KMS-11 (cell line): ENCODE measurements at regions not wholly inside any gene's neighbourhood (a gene's known extent, or its start where the extent isn't known, plus 50 kb on each side); places are given as distances from the start of the nearest gene placed in this dataset.
"Not testable (repeated sequence)": the region's sequence is repeated elsewhere in the genome, so short reads cannot be mapped to it uniquely, and the experiment has no call there.

Source experiments
- H2AFZ ChIP-seq: fragments of 200-600 bp; sonication (generic); 2 replicates; pipeline ENCODE4 v1.6.1; 2016; ENCODE audit warnings: antibody characterized with exemption, mixed run types, low read depth
- H3K27ac ChIP-seq: fragments of 200-600 bp; sonication (generic); 2 replicates; pipeline ENCODE4 v1.6.1; 2016; ENCODE audit warnings: mild to moderate bottlenecking, mixed run types
- H3K27me3 ChIP-seq: fragments of 200-600 bp; sonication (generic); 2 replicates; pipeline ENCODE4 v1.6.1; 2017; ENCODE audit warnings: mild to moderate bottlenecking, low read depth, mixed run types, moderate library complexity; ENCODE audit not compliant: insufficient read depth
- H3K36me3 ChIP-seq: fragments of 200-600 bp; sonication (generic); 2 replicates; pipeline ENCODE4 v1.6.1; 2017; ENCODE audit warnings: mild to moderate bottlenecking, mixed run types; ENCODE audit not compliant: insufficient read depth
- H3K4me1 ChIP-seq: fragments of 200-600 bp; sonication (generic); 2 replicates; pipeline ENCODE4 v1.6.1; 2016; ENCODE audit warnings: mild to moderate bottlenecking, low read depth, mixed run types; ENCODE audit not compliant: poor library complexity, severe bottlenecking
- H3K4me2 ChIP-seq: fragments of 200-600 bp; sonication (generic); 2 replicates; pipeline ENCODE4 v1.7.0; 2016; ENCODE audit warnings: mild to moderate bottlenecking, mixed run types
- H3K4me3 ChIP-seq: fragments of 200-600 bp; sonication (generic); IDR thresholded peaks from 2 replicates; pipeline ENCODE4 v1.6.1; 2017; ENCODE audit warnings: low read depth, low read length, mixed read lengths; ENCODE audit not compliant: insufficient read depth
- H3K79me2 ChIP-seq: fragments of 200-600 bp; sonication (generic); 2 replicates; pipeline ENCODE4 v1.6.1; 2016; ENCODE audit warnings: low read depth, mixed run types; ENCODE audit not compliant: insufficient read depth
- H3K9ac ChIP-seq: fragments of 200-600 bp; sonication (generic); 2 replicates; pipeline ENCODE4 v1.6.1; 2016; ENCODE audit warnings: mild to moderate bottlenecking, mixed run types
- H4K20me1 ChIP-seq: fragments of 200-600 bp; sonication (generic); 2 replicates; pipeline ENCODE4 v1.6.1; 2016; ENCODE audit warnings: mild to moderate bottlenecking, mixed run types; ENCODE audit not compliant: insufficient read depth
- CTCF ChIP-seq: fragments of 200-600 bp; sonication (generic); conservative IDR thresholded peaks from 2 replicates; pipeline ENCODE4 v1.6.1; 2017; ENCODE audit warnings: low read depth, mild to moderate bottlenecking, antibody characterized with exemption, low read length, moderate library complexity, mixed read lengths

GRCh38 chr12:72982356-72982755 lies 710.2 kb downstream of the TRHDE start:
- Histone ChIP-seq H3K4me1 (no peaks in the 10 kb centered on the region), H3K27me3 (no peaks in the 10 kb centered on the region), H3K36me3 (no peaks in the 10 kb centered on the region), H4K20me1 (no peaks in the 10 kb centered on the region), H3K9ac (no peak overlapping the region), H3K79me2 (no peaks in the 10 kb centered on the region), H3K4me2 (no peak overlapping the region), H2AFZ (no peak overlapping the region), H3K4me3 (no peak overlapping the region), H3K27ac (no peak overlapping the region)
- TF ChIP-seq CTCF: no peak

GRCh38 chr12:72986963-72987362 lies 714.8 kb downstream of the TRHDE start:
- H3K4me3 ChIP-seq: no peak overlapping the region
- no peaks in the 10 kb centered on the region for H4K20me1 ChIP-seq
- H3K4me1 ChIP-seq: no peaks in the 10 kb centered on the region
- H3K27me3 ChIP-seq: no peaks in the 10 kb centered on the region
- no peak for TF ChIP-seq CTCF
- H2AFZ ChIP-seq: no peak overlapping the region
- H3K27ac ChIP-seq: no peak overlapping the region
- H3K4me2 ChIP-seq: no peak overlapping the region
- no peaks in the 10 kb centered on the region for H3K36me3 ChIP-seq
- no peak overlapping the region for H3K9ac ChIP-seq
- no peaks in the 10 kb centered on the region for H3K79me2 ChIP-seq

- H2AFZ ChIP-seq: no peak overlapping the region
- no peak overlapping the region for H3K9ac ChIP-seq
- H3K27ac ChIP-seq: no peak overlapping the region
Observed at GRCh38 chr12:72989458-72989947, 717.3 kb downstream of the TRHDE start.

GRCh38 chr12:72995029-72995428 lies 722.9 kb downstream of the TRHDE start:
- not testable (repeated sequence) for H3K79me2 ChIP-seq, H3K27me3 ChIP-seq, H3K36me3 ChIP-seq, H3K4me3 ChIP-seq, H3K9ac ChIP-seq, H3K27ac ChIP-seq, H3K4me1 ChIP-seq, H3K4me2 ChIP-seq, H2AFZ ChIP-seq, H4K20me1 ChIP-seq

More at GRCh38 chr12:72989458-72989947, 717.3 kb downstream of the TRHDE start:
- Histone ChIP-seq H3K36me3 (no peaks in the 10 kb centered on the region), H3K79me2 (no peaks in the 10 kb centered on the region), H3K4me1 (no peaks in the 10 kb centered on the region), H3K4me3 (no peak overlapping the region), H3K27me3 (no peaks in the 10 kb centered on the region), H3K4me2 (no peak overlapping the region), H4K20me1 (no peaks in the 10 kb centered on the region)
- no peak for TF ChIP-seq CTCF

GRCh38 chr12:72995616-72996015 lies 723.4 kb downstream of the TRHDE start:
- no peak overlapping the region for H3K4me2 ChIP-seq
- no peak overlapping the region for H3K4me3 ChIP-seq
- H3K9ac ChIP-seq: no peak overlapping the region
- no peak overlapping the region for H2AFZ ChIP-seq
- H4K20me1 ChIP-seq: no peaks in the 10 kb centered on the region
- H3K36me3 ChIP-seq: no peaks in the 10 kb centered on the region
- no peaks in the 10 kb centered on the region for H3K27me3 ChIP-seq
- TF ChIP-seq CTCF: no peak
- no peak overlapping the region for H3K27ac ChIP-seq
- H3K79me2 ChIP-seq: no peaks in the 10 kb centered on the region
- no peaks in the 10 kb centered on the region for H3K4me1 ChIP-seq

GRCh38 chr12:73001806-73002205 lies 729.6 kb downstream of the TRHDE start:
- H2AFZ ChIP-seq: not testable (repeated sequence)

GRCh38 chr12:73002504-73002903 lies 730.3 kb downstream of the TRHDE start:
- not testable (repeated sequence) for H4K20me1 ChIP-seq, H3K36me3 ChIP-seq, H3K4me1 ChIP-seq, H2AFZ ChIP-seq, H3K4me2 ChIP-seq, H3K27ac ChIP-seq, H3K4me3 ChIP-seq, H3K27me3 ChIP-seq, H3K79me2 ChIP-seq, H3K9ac ChIP-seq

More at GRCh38 chr12:73001806-73002205, 729.6 kb downstream of the TRHDE start:
- not testable (repeated sequence) for H3K4me1 ChIP-seq, H4K20me1 ChIP-seq, H3K79me2 ChIP-seq, H3K4me3 ChIP-seq, H3K27ac ChIP-seq, H3K27me3 ChIP-seq, H3K36me3 ChIP-seq, H3K9ac ChIP-seq, H3K4me2 ChIP-seq
